Transverse colon (tissue), 3 donors: ENCODE measurements at regions not wholly inside any gene's neighbourhood (a gene's known extent, or its start where the extent isn't known, plus 50 kb on each side); places are given as distances from the start of the nearest gene placed in this dataset.

Source experiments
- POLR2A ChIP-seq: fragments of 450-650 bp; IDR thresholded peaks from one replicate; pipeline ENCODE4 v1.6.1; 2016; ENCODE audit warnings: antibody characterized with exemption, mild to moderate bottlenecking, moderate library complexity
- TF ChIP-seq, protein P1 (sequence below), 5 experiments: fragments of 200-600 bp in 3 of 5; fragments of 450-650 bp in 2 of 5; sonication (generic) in 3 of 5; IDR thresholded peaks; 1 replicate in 2 of 5; 2 replicates in 3 of 5; pipeline ENCODE4 v1.5.1; 2016 to 2017; ENCODE audit warnings: antibody characterized with exemption in 5 of 5, inconsistent platforms in 3 of 5, mild to moderate bottlenecking in 2 of 5, moderate library complexity in 1 of 5

DNA sequence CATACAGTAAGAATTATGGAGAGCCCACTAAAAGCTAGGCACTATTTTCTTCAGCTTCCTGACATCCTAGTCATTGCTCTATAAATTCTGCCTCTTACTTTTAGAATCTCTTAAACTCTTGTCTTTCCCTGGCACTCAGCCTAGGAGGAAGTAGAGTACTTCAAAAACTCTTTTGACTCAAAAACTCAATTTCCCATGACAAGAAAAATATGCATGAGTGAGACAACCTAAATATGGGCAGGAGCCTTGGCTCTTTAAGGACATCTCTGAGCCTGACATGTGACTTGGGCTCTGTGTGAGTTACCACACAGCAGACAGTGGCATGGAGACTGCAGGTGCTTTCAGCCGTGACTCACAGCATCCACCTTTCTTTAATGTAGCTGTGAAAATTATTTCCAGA lies 97.5 kb upstream of the CCDC179 start:
- TF ChIP-seq, protein P1, sequence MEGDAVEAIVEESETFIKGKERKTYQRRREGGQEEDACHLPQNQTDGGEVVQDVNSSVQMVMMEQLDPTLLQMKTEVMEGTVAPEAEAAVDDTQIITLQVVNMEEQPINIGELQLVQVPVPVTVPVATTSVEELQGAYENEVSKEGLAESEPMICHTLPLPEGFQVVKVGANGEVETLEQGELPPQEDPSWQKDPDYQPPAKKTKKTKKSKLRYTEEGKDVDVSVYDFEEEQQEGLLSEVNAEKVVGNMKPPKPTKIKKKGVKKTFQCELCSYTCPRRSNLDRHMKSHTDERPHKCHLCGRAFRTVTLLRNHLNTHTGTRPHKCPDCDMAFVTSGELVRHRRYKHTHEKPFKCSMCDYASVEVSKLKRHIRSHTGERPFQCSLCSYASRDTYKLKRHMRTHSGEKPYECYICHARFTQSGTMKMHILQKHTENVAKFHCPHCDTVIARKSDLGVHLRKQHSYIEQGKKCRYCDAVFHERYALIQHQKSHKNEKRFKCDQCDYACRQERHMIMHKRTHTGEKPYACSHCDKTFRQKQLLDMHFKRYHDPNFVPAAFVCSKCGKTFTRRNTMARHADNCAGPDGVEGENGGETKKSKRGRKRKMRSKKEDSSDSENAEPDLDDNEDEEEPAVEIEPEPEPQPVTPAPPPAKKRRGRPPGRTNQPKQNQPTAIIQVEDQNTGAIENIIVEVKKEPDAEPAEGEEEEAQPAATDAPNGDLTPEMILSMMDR (IDR thresholded peaks at IDR 0.05), result no peak
- no peak for TF ChIP-seq POLR2A
